GM11168 (cell line): ENCODE measurements at regions not wholly inside any gene's neighbourhood (a gene's known extent, or its start where the extent isn't known, plus 50 kb on each side); places are given as distances from the start of the nearest gene placed in this dataset.

Source experiments
- in situ Hi-C: fragments of 300-500 bp; cut with MboI; formaldehyde crosslinking; loops from one replicate; pipeline ENCODE4 v1.12.0; 2022; ENCODE audit warnings: low sequenced_read_pairs; ENCODE audit not compliant: unreplicated experiment

DNA sequence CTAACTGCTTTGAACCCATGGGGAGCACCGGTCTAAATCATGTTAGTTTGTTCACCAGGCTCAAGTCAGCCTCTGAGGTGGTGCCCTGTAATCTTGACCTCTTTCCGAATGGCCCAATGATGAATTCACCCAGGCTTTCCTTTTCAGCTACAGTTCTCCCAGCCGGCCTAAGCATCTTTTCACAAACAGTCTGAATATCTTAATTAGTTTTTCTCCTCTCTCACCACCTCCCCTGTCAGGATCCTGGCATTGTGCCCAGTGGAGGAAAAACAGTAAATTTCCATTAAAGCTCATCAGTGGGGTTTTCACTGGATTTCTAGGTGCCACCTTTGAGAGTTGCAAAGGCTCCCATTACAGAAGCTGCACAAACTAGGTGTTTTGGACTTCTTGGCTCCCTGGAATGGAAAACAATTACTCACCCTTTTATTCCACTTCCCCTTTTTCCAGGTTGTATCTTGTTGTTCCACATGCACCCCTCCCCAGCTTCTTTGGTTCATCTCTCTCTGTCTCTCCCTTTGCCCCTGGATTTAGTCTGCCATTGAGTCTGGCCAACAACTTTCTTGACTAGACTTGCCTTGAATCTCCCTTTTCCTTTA lies 69.4 kb upstream of the ADAMTSL1 start:
- in situ Hi-C loops: no loop called here

DNA sequence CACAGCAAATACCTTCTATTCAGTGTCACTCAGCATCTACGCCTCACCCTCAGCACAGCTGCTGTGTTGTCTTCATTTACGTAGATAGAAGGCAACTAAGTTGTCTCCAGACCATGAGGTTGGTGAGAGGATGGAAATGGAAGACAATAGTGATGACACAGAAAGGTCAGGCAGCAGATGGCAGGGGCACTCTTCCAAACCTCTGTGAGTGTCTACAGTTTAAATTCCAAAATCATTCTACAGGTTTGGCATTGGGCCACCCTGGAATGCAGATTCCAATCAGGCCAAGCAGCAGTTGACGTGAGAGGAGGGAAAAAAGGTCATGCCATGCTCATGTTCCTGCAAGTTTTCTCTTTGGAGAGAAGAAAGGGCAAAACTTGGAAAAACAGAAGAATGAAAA lies 68.7 kb upstream of the ADAMTSL1 start:
- in situ Hi-C loops: no loop called here

- in situ Hi-C loops: no loop called here
Measured at GRCh38 chr9:18410983-18411382, 63.0 kb upstream of the ADAMTSL1 start.

- in situ Hi-C loops: no loop called here
Measured at GRCh38 chr9:18421391-18421790, 52.6 kb upstream of the ADAMTSL1 start.

GRCh38 chr9:18422296-18423036 lies 51.5 kb upstream of the ADAMTSL1 start:
- in situ Hi-C loops: no loop called here

GRCh38 chr9:18423791-18424531 lies 50.0 kb upstream of the ADAMTSL1 start:
- in situ Hi-C loops: no loop called here
